Neural crest cell (in vitro differentiated cells): ENCODE measurements at regions not wholly inside any gene's neighbourhood (a gene's known extent, or its start where the extent isn't known, plus 50 kb on each side); places are given as distances from the start of the nearest gene placed in this dataset.

Experiments used
- DNase-seq: peaks from one replicate; pipeline ENCODE4 v3.0.0; 2021; ENCODE audit warnings: low read depth, mixed read lengths, low spot score
- H3K27ac Mint-ChIP-seq: one replicate; pipeline ENCODE4 v1.8.0; 2021; ENCODE audit warnings: mild to moderate bottlenecking, mixed read lengths; ENCODE audit not compliant: unreplicated experiment
- H3K27me3 Mint-ChIP-seq: 2 replicates; pipeline ENCODE4 v1.8.0; 2021; ENCODE audit warnings: low read depth, mild to moderate bottlenecking, mixed read lengths
- H3K36me3 Mint-ChIP-seq: 2 replicates; pipeline ENCODE4 v1.8.0; 2021; ENCODE audit warnings: low read depth, mild to moderate bottlenecking, mixed read lengths
- H3K4me1 Mint-ChIP-seq: 2 replicates; pipeline ENCODE4 v1.8.0; 2021; ENCODE audit warnings: mixed read lengths
- H3K4me3 Mint-ChIP-seq: one replicate; pipeline ENCODE4 v1.8.0; 2021; ENCODE audit warnings: mild to moderate bottlenecking, mixed read lengths
- H3K9me3 Mint-ChIP-seq: 2 replicates; pipeline ENCODE4 v1.8.0; 2021; ENCODE audit warnings: mixed read lengths
- CTCF ChIP-seq: fragments of 200-600 bp; sonication (generic); conservative IDR thresholded peaks from 2 replicates; pipeline ENCODE4 v1.5.0; 2021; ENCODE audit warnings: antibody characterized with exemption, mild to moderate bottlenecking

- Mint-ChIP-seq H3K4me3 (no peak overlapping the region), H3K27me3 (no peaks in the 10 kb centered on the region), H3K36me3 (peaks cover 8% of the 10 kb centered on the region), H3K9me3 (peaks cover 17% of the 10 kb centered on the region), H3K27ac (no peak overlapping the region), H3K4me1 (no peaks in the 10 kb centered on the region)
- no peak for TF ChIP-seq CTCF
- no peak for DNase-seq
These were observed 92.7 kb upstream of the NDST3 start for GRCh38 chr4:117941611-117942010.

- H3K27me3 Mint-ChIP-seq, result no peaks in the 10 kb centered on the region
- DNase-seq, result no peak
- H3K4me1 Mint-ChIP-seq, result no peaks in the 10 kb centered on the region
- H3K36me3 Mint-ChIP-seq, result peaks cover 8% of the 10 kb centered on the region
- no peak for TF ChIP-seq CTCF
- no peak overlapping the region for H3K27ac Mint-ChIP-seq
- H3K4me3 Mint-ChIP-seq, result no peak overlapping the region
- peaks cover 4% of the 10 kb centered on the region for H3K9me3 Mint-ChIP-seq
These were observed 84.7 kb upstream of the NDST3 start for GRCh38 chr4:117949621-117950020.

- DNase-seq, result no peak
- Mint-ChIP-seq H3K9me3 (peaks cover 3% of the 10 kb centered on the region), H3K4me1 (no peaks in the 10 kb centered on the region), H3K27me3 (no peaks in the 10 kb centered on the region), H3K27ac (no peak overlapping the region), H3K4me3 (no peak overlapping the region), H3K36me3 (peaks cover 3% of the 10 kb centered on the region)
- TF ChIP-seq CTCF, result no peak
These were observed 76.7 kb upstream of the NDST3 start for GRCh38 chr4:117957571-117957970.

- H3K36me3 Mint-ChIP-seq, result no peaks in the 10 kb centered on the region
- H3K4me1 Mint-ChIP-seq, result peaks cover 10% of the 10 kb centered on the region
- H3K4me3 Mint-ChIP-seq, result no peak overlapping the region
- no peak overlapping the region for H3K27ac Mint-ChIP-seq
- no peak for DNase-seq
- H3K27me3 Mint-ChIP-seq, result no peaks in the 10 kb centered on the region
- TF ChIP-seq CTCF, result no peak
- peaks cover 4% of the 10 kb centered on the region for H3K9me3 Mint-ChIP-seq
These were observed 68.7 kb upstream of the NDST3 start for GRCh38 chr4:117965622-117966021.

- Mint-ChIP-seq H3K4me3 (no peak overlapping the region), H3K4me1 (peaks cover 18% of the 10 kb centered on the region), H3K27me3 (no peaks in the 10 kb centered on the region), H3K27ac (no peak overlapping the region), H3K36me3 (no peaks in the 10 kb centered on the region), H3K9me3 (peaks cover 4% of the 10 kb centered on the region)
- DNase-seq, result no peak
- TF ChIP-seq CTCF, result no peak
These were observed 65.7 kb upstream of the NDST3 start for GRCh38 chr4:117968606-117969005.

GRCh38 chr4:117971403-117971802 lies 62.9 kb upstream of the NDST3 start:
- TF ChIP-seq CTCF, result no peak
- DNase-seq, result no peak

More at GRCh38 chr4:117971403-117971802, 62.9 kb upstream of the NDST3 start:
- Mint-ChIP-seq H3K4me3 (no peak overlapping the region), H3K4me1 (peaks cover 15% of the 10 kb centered on the region), H3K27me3 (no peaks in the 10 kb centered on the region), H3K27ac (no peak overlapping the region), H3K9me3 (no peaks in the 10 kb centered on the region), H3K36me3 (no peaks in the 10 kb centered on the region)
